ENCODE measurements at regions not wholly inside any gene's neighbourhood (a gene's known extent, or its start where the extent isn't known, plus 50 kb on each side); places are given as distances from the start of the nearest gene placed in this dataset.
"Not testable (repeated sequence)": the region's sequence is repeated elsewhere in the genome, so short reads cannot be mapped to it uniquely, and the experiment has no call there.

DNA sequence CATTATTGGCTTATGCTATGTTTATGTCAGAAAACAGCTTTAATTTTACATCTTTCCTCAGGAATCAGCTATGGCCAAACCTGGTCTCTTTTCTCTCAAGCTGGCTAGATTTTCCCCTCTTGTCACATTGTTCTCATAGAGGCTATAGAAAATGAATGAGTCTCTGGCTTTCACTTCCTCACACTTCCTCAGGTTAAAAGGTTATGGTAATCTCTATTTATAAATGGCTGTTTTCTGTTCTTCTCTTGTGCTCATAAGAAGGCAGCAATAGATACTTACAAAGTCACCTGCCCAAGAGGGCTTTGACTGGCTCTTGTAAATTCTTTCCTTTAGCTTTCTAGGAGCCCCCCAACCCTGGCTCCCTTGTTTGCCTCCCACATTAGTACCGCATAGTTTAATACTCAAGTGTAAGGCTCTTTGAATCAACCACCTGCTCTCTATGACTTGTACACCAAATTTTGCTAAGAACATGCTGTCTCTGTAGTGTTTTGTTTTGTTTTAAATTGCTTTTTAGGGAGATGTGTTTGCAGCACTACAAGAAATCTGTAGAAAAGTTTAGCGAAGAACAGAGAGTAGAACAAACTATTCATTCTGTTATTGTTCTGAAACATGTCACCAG lies 897.4 kb upstream of the CITED2 start:
- no peak for DNase-seq

DNA sequence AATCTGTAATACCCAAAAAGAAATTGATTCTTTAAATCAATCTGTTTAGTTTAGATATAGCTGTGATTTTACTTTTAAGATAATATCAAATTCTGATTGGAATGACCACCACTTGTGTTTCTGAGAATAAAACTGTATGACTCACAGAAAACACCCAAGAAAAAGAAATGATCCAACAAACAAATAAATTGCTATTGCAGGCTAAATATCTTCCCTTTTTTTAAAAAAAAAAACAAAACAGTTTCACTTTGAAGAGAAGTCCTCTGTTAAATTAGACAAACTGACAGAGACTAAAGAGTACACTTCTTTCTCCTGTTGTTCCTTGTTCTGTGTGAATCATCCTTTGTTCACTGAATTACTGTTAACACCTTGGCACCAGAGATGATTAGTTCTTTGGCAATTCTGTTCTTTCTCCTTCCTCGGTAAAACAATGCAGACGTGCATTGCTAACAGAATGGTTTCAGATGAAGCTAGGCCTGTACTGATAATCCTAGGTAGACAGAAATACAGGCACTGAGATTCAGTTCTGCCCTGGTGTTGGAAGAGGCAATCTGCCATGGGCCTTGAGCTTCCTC lies 895.2 kb upstream of the CITED2 start:
- DNase-seq = no peak

DNA sequence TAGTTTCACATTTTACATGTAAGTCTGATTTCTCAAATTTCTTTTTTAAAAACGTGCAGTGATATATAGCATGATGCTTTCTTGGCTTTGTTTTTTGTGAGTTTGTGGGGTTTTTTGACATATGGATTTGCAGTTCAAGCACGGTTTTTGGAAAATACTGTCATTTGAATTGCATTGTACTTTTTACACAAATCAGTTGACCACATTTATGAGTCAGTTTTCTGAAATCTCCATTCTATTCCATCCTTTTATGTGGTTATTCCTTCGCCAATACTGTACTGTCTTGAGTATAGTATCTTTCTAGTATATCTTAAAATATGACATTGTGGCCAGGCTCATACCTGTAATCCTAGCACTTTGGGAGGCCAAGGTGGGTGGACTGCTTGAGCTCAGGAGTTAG lies 890.0 kb upstream of the CITED2 start:
- no peak for DNase-seq

DNA sequence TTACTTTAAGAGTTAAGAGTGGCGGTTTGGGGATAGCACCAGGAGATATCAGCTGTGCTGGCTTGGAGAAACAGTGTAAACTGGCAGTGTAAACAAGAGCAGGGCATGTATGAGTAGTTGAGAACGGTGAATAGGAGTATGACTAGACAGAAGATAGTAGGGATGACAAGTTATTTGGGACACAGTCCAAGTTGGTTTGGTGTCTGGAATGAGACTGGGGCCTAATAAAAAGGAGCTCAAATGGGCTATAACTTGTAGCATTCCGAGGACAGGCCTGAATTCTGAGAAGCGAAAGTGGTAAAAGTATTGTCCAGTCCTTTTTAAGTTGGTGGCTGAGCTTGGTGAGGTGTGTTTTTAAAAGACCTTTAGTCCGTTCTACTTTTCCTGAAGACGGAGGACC lies 883.9 kb upstream of the CITED2 start:
- not testable (repeated sequence) for DNase-seq

DNA sequence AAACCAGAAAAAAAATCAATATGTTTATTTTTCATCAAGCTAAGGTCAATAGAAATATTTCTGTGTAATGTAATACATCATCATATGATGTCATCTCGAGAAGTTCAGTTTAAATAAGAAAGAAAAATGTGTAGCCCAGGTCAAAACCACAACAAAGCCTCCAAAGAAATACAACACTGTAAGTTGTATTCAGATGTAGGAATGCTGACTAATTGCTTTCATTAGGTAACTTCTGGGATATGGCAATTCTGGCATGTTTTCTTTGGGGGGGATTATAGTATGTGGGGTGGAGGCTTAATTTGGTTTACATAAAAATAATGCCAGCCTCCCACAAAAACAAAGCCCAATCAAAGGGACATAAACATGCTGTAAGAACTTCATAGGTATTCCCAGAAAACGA lies 881.8 kb upstream of the CITED2 start:
- DNase-seq = no peak

DNA sequence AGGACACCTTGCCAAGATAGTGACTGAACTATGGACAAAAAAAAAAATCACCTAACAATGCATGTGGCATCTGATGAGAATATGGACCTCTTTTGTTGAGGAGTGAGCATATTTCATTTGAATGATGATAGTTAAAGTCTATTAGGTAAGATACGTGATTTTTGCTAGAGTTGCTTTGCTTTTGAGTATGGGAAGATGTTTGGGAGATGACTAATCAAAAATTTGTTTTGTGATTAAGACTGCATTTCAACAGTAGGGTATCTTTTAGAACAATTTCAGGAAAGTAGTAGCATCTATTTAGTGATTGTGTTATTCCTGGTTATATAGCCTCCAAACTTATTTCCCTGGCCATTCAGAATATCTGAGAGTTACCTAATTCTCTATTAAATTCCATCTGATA lies 878.6 kb upstream of the CITED2 start:
- no peak for DNase-seq

DNA sequence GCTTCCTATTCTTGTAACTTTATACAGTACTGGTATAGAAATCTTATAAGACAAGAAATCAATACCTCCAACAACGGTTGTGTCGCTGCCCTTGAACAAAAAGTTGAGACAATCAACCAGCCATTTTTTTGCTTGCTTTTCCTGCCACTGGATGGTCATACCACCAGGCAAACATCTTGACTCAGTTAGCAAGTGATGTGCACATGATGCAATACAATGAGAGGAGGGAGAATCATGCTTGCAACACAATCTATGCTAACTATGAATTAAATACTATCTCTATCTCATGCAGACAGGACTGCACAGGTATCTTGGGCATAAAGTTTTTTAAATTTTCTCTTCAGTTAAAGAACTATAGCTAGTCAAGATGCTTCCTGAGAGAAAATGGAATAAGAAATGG lies 877.7 kb upstream of the CITED2 start:
- no peak for DNase-seq

DNA sequence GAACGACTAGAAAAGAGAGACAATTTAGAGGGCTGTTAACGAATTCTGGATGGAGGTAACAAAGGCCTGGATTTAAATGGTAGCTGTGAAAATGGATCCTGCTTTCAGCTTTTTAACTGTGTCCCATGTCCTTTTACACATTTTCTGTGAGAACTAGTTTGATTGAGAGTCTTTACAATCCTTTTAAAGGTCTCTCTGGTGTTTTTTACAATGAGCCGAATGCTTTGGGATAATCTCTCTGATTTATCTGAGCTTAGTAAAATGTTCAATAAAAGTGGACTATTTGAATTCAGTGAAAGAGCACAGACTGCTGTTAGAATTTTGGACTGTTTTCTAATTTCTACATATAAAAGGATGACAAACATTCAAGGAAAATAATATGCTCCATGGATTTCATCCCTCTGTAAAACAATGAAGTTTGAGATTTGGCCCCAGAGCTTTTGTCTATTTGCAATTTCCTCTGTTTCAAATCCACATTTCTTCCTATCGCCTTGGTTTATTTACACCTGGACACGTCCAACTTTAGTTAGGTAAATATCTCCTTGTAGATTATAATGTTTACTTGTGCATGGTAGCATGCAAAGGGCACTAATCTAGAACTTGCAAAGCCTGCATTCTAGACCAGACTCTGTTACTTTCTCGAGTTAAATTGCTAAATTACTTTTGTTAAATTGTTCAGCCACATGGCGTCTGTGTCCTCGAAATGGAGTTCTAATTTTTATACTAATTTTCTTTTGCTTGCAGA lies 871.0 kb upstream of the CITED2 start:
- DNase-seq = no peak

DNA sequence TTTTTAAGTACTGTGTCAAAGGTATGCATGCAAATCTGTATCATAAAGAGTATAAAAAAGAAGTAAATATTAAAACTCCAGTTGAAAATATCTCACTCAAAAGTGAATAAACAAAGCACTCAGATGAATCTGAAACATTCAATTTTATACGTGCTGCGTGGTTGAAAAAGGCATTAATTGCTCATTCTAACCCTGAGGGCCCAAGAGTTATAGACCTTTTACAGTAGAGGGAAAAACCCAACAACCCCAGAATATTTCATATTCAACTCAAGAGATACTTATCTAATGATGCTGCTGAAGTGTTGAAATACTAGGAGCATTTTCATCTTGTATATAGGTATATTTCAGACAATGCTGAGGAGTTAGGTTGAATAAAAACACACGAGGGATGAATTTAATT lies 862.8 kb upstream of the CITED2 start:
- DNase-seq = no peak

DNA sequence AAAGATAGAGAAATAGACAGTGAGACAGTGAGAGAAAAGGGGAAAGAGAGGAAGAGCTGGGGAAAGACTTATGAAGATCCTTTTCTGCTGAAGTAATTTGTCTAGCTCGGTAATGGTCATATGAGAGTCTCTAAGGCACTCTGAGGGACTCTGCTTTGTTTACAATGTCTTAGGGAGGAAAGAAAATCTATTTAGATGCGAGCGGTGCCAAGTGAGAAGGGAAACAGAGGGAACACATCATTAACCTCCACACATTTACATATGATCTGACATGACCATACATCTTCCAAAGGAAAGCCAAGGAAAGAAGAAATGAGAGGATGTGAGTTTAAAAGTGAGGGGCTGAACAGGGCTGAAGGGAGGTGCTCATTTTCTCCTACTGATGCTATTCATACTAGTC lies 862.3 kb upstream of the CITED2 start:
- no peak for DNase-seq

DNA sequence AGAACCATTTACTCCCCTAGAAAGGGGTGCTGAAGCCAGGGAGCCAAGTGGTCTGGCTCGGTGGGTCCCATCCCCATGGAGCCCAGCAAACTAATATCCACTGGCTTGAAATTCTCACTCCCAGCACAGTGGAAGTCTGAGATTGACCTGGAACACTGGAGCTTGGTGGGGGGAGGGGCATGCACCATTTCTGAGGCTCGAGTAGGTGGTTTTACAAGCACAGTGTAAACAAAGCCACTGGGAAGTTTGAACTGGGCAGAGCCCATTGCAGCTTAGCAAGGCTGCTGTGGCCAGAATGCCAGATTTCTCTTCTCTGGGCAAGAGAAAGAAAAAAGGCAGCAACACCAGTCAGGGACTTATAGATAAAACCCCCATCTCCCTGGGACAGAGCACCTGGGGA lies 855.8 kb upstream of the CITED2 start:
- DNase-seq = no peak

DNA sequence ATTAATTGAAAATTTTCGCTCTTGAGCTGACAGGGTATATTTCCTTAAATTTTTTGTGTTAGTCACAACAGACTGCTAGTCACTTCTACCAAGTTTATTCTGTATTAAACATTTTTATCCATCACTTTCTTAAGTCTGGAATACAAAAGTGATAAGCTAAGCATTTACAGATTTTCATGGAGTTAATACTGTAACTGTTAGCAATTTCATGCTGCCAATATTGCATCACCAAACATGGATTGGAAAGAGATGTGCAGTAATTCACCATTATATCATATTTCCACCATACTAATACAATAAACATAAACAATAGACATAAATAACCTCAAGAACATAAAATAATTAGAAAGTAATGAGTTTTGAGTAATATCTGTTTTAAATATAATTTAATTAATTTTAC lies 854.0 kb upstream of the CITED2 start:
- no peak for DNase-seq

DNA sequence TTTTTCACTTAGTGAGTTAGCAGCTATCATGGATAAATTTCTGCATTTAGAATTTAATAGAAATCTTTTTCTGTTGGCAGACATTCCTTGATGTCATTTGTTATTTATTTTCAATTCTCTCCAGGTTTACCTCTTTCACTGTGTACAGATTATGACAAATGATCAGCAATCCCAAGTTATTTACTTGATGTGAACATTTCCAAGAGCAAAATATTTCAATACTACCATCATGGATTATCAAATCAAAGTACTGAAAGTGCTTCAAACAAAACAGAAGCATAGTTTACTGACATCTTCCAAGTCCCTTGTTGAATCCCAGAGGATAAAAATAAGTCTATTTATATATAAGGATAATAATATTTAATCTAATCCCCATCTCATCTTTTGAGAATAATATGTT lies 852.2 kb upstream of the CITED2 start:
- no peak for DNase-seq

DNA sequence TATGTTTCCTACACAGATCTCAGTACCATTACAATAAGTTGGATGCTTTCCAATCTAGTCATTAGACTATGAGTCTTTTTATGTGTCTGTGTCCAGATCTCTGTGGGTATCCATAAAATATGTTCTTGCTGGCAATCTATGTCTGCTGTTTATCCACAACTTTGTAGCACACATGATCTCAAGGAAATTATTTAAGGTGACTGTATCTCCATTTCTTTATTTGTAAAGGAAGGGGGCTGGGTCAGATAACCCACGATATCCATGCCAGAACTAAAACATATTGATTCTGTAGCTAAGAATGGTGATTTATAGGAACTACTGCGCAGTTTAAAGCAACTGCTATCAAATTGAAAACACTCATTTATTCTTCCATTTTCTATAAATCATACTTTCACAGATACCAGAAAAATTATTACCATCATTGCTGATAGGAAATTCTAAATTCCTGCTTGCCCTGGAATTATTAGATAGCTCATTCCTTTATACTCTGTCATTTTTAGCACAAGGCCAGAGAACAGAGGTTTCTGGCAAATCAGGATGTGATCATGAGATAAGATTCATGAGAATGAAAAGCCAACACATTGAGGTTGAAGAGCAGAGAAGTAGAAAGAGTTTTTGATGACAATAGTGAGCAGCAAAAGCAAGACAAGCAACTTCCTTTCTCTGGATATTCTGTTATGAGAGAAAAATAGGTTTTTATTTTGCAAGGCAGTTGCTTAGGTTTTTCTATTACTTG lies 851.4 kb upstream of the CITED2 start:
- no peak for DNase-seq

DNA sequence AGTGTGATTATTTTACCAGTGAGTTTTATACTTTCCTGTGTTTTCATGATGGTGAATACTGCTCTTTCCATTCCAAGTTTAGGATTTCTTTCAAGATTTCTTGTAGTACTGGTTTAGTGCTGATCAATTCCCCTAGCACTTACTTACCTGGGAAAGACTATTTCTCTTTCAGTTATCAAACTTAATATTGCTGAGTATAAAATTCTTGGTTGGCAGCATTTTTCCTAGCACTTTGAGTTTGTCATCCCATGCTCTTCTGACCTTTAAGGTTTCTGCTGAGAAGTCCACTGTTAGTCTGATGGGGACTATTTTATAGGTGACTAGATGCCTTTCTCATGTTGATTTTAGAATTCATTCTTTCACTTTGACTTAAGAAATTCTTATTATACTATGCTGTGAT lies 842.8 kb upstream of the CITED2 start:
- DNase-seq = no peak

DNA sequence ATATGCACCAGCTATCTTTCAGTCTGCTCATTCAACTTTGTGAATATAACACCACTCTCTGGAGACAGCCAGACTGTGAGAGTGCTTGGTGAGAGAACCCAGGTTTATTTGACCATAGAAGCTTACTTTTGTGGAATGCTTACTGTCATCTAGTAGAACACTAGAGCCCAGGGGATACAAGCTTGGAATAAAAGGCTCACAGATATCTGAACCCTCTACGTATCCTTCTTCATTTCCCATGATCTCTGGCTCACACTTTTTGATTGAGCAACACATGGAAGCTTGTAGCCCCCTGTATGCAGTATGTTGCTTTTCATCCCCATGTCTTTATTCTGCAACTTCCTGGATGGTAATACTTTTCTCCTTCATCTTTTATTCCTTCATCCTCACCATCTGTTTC lies 835.3 kb upstream of the CITED2 start:
- no peak for DNase-seq

DNA sequence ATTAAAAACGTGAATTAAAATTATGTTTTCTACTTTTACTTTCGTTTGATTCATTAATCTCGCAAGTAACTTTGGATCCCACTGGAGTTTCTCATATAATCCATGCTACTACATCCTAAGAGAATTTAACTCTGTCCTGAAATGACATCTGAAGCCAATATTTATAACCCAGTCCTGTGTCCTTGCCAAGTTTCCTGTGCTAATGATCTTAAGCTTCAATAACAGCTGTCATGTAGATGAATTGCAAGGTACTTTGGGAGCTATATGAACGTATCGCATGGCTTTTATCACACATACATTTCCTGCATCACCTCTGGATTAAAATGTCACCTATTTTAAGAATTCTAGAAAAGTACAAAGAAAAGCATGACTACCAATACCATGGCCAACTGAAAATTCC lies 833.8 kb upstream of the CITED2 start:
- no peak for DNase-seq

DNA sequence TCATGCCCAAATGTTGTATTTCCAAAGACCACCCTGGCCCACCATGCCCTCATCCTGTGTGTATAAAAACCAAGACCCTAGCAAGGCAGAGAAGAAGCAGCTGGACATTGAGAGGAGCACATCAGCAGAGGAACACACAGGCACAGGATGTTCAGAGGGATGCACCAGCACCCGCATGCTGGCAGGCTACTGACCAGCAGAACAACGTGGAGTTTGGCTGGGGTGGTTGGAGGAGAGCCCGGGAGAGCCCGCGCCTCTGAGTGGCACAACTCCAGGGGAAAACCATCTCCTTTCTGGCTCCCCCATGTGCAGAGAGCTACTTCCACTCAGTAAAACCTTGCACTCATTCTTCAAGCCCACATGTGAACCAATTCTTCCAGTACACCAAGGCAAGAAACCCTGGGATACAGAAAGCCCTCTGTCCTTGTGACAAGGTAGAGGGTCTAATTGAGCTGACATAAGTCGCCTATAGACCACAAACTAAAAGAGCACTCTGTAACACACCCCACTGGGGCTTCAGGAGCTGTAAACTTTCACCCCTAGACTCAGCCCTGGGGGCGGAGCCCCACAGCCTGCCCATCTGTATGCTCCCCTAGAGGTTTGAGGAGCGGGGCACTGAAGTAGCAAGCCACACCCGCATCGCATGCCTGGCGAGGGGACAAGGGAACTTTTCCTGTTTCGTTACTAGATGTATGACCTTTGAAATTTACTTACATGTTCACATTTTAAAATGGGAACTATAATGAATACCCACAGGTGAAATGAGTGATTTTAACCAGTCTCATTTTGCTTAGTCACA lies 831.5 kb upstream of the CITED2 start:
- DNase-seq = no peak

DNA sequence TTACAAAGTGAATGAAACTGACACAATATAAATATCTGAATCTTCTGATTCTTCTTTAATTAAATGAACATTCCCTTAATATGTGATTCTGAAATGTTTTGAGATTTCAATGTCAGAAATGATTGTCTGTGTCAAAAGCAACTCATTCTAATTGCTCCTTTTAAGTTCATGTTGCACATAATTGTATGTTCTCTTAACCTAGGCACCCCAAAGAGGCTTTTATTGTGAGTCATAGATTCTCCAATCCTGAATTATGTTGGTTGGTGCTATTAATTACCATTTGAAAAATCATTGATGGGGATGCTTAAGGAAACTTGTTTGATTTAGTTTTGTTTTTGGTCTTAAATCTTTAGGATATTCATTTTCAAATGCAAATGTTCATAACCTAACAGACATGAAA lies 829.7 kb upstream of the CITED2 start:
- DNase-seq = no peak

DNA sequence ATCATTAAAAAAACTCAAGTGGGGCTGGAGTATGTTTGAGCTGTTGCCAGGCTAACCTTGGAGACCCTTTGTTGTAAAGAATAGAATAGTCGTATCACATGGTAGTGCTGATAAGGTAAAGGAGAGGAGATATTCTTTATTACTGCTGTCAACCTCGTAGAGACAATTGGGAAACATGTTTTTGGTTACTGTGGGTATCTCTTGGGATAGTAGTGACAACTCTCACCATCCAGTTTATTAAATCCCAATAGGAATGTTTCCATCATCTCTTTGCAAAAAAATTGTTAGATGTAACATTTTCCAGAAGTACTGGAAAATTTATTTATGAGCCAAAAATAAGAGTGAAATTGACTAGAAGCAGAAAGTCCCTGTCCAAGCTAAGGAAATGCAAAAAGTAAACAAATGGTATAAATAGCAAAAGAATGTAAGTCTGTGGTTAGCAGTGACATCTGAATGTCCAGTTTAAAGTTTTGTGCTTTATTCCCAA lies 829.3 kb upstream of the CITED2 start:
- DNase-seq = no peak

DNA sequence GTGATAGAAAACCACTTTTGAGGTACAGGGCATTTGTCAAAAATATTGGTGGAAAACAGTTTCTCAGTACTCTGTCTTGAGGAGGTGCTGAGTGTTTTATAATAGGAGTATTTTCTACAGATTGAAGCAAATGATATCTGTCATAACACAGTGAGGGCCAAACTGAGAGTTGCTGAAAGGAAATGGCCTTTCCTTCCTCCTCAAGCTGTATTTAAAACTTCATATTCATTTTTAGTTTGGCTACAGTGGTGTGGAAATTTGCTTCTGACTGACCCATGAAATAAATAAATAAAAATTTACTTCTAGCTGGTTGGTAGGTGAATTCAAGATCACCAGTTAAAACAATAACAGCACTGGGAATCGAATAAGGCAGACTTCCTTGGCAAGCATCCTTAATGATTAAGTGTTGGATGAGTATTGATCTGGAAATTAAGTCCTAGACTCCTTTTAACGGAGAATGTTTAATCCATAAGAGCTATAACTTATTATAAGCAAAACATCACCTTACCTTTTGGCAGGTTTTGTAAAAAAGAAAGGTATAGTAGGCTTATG lies 828.6 kb upstream of the CITED2 start:
- DNase-seq = no peak

DNA sequence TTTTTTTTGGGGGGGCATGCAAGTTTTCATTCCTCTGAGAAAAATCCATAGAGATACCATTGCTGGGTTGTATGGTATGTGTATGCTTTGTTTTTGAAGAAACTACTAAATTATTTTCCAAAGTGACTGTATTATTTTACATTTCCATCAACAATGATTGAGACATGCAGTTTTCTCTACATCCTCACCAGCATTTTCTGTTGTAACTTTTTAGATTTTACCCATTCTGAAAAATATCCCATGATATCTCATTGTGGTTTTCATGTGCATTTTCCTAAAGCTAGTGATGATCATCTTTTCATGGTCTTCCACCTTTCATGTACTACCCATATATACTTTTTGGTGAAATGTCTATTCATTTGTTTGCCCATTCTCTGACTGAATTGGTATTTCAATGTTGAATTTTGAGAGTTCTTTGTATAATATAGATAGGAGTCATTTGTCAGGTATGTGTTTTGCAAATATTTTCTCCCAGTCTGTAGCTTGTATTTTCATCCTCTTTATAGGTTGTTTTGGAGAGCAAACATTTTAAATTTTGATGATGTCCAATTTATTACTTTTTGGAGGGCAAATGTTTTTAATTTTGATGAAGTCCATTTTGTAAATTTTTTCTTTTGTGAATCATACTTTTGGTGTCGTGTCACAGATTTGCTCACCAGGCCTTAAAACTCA lies 827.5 kb upstream of the CITED2 start:
- no peak for DNase-seq

All from stimulated activated CD4-positive, alpha-beta T cell treated with anti-CD3 and anti-CD28 coated beads, Interleukin-15, amount 100 ng/mL, for 24 hours (primary cell).